ENCODE measurements at regions not wholly inside any gene's neighbourhood (a gene's known extent, or its start where the extent isn't known, plus 50 kb on each side); places are given as distances from the start of the nearest gene placed in this dataset.

GRCh38 chr20:51121901-51122412 is 99.0 kb upstream of the KCNG1 start:
- no peak for DNase-seq

- DNase-seq, result no peak
Measured at GRCh38 chr20:51121272-51121671, 98.4 kb upstream of the KCNG1 start.

- no peak for DNase-seq
Measured at GRCh38 chr20:51120868-51121267, 98.0 kb upstream of the KCNG1 start.

- DNase-seq, result no peak
Measured at GRCh38 chr20:51120438-51120837, 97.5 kb upstream of the KCNG1 start.

- no peak for DNase-seq
Measured at GRCh38 chr20:51119914-51120313, 97.0 kb upstream of the KCNG1 start.

GRCh38 chr20:51118985-51119527 is 96.1 kb upstream of the KCNG1 start:
- no peak for DNase-seq

GRCh38 chr20:51118216-51118615 is 95.3 kb upstream of the KCNG1 start:
- no peak for DNase-seq

- DNase-seq, result no peak
Measured at GRCh38 chr20:51116765-51117686, 94.1 kb upstream of the KCNG1 start.

- no peak for DNase-seq
Measured at GRCh38 chr20:51111290-51111689, 88.4 kb upstream of the KCNG1 start.

GRCh38 chr20:51108638-51109363 is 85.9 kb upstream of the KCNG1 start:
- no peak for DNase-seq

GRCh38 chr20:51106011-51106410 is 83.1 kb upstream of the KCNG1 start:
- no peak for DNase-seq

GRCh38 chr20:51104960-51105920 is 82.3 kb upstream of the KCNG1 start:
- DNase-seq, result no peak

GRCh38 chr20:51100617-51101016 is 77.7 kb upstream of the KCNG1 start:
- no peak for DNase-seq

GRCh38 chr20:51098284-51098810 is 75.4 kb upstream of the KCNG1 start:
- DNase-seq, result no peak

GRCh38 chr20:51097351-51098120 is 74.6 kb upstream of the KCNG1 start:
- no peak for DNase-seq

- DNase-seq, result no peak
Measured at GRCh38 chr20:51096582-51097267, 73.8 kb upstream of the KCNG1 start.

- no peak for DNase-seq
Measured at GRCh38 chr20:51095633-51096521, 73.0 kb upstream of the KCNG1 start.

- DNase-seq, result no peak
Measured at GRCh38 chr20:51094221-51094620, 71.3 kb upstream of the KCNG1 start.

GRCh38 chr20:51093240-51093763 is 70.4 kb upstream of the KCNG1 start:
- DNase-seq, result no peak
